NOMO-1 treated with dmso at 0.1 percent for 144 hours (cell line): ENCODE measurements at regions not wholly inside any gene's neighbourhood (a gene's known extent, or its start where the extent isn't known, plus 50 kb on each side); places are given as distances from the start of the nearest gene placed in this dataset.
"Not testable (repeated sequence)": the region's sequence is repeated elsewhere in the genome, so short reads cannot be mapped to it uniquely, and the experiment has no call there.

Experiments
- DNase-seq: peaks from one replicate; lab custom pipeline; 2025; ENCODE audit not compliant: unreplicated experiment; lab: John Stamatoyannopoulos, UW

DNA sequence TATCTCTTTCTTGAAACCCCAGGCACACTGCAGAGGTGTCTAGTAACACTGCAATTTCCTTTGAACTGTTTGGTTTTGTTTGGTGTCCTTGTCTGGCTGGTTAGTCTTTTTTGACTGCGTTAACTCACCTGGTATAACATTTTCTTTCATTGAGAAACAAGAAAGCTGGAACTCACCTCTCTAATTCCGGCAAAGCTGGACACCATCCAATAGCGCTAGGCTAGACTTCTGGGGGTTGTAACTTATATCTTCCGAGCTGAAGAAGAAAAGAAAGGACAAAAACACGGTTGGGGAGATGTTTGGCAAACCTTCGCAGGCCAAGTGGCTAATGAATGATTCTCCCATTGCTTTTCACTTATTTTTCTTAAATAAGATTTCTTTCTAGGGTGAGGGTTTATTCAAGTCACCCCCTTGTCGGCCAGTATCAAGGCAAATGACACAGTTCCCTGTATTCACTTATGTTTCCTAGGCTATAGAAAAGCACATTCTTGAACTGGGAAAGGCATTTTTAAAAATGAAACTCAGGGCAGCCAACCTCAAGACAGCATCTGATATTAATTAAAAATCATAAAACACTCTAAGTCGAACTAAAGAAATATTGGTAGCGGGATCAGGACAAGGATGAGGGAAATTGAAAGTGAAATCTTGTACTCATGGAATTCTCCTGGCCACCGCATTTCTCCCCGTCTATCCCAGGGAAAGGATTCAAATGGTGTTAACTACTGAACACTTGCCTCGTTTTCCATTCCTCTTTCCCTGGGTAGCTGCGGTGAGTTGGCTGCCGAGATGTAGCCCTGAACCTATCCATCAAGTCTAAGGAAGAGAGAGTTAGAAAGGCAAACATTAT lies 95.9 kb upstream of the ZFHX3 start:
- no peak for DNase-seq

DNA sequence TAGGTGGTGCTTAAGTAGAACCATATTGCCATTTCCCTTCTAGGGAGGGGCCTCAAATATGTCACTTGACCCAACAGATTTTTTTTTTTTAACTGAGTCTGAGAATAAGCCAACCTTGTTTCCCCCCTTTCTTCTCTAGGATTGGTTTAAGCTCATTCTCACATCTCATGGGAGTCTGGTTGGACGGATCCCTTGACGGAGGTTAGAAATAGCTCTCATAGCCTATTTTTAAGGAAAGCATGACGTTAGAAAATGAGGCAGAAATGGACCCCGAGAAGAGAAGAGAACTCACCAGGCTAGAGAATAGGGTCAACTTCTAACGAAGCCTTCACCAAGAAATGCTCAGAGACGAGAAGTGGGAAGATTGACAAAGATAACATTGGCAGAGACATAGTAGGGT lies 95.1 kb upstream of the ZFHX3 start:
- no peak for DNase-seq

DNA sequence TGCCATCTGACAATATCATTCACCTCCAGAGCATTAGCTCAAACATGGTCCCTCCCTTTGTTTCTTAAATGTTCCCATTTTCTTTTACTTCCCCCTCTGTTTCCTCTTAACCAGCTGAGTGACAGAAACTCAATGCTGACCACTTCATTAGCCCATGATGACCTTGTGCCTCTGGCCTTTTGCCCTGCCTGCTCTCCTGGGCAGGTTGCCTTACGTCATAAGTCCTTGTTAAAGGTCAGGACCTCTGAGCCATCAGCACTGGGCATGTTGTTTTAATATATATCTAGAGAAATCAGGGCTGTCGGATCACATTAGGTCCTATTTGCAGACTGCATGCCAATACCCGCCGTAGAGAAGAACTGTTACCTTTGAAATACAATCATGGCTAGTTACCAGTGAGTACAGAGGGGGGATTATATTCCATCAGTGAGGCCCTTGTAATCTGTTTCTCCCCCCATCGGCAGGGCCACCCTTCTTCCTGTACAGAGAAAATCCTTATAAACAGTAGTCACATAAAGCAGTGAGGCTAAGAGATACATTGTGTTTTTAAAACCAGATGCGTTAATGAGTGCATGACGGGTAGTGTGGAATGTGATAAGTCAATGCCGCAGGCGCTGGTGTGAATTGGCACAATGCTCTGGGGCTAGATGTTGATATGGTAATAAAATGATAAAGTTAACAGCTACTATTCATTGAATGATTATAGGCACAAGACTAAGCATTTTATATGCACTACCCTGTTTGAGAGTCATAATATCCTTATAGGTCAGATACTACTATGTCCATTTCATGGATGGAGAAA lies 94.3 kb upstream of the ZFHX3 start:
- no peak for DNase-seq

DNA sequence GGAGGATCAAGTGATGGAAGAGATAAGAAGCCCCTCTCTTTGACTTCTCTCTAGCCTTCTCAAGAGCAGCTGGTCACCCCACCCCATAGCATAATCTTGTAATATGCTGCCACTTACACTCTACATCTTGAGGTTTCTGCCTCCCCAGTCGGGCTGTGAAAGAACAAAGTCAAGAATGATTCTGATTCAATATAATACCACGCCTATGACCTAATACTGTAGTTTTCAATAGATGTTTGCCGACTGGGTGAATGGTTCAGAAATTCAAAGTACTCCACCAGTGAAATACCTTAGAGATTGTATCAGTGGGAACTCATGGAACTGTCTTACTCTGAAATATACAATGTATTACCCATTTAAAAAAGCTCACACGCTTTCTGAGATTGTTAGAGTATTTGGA lies 93.0 kb upstream of the ZFHX3 start:
- no peak for DNase-seq

DNA sequence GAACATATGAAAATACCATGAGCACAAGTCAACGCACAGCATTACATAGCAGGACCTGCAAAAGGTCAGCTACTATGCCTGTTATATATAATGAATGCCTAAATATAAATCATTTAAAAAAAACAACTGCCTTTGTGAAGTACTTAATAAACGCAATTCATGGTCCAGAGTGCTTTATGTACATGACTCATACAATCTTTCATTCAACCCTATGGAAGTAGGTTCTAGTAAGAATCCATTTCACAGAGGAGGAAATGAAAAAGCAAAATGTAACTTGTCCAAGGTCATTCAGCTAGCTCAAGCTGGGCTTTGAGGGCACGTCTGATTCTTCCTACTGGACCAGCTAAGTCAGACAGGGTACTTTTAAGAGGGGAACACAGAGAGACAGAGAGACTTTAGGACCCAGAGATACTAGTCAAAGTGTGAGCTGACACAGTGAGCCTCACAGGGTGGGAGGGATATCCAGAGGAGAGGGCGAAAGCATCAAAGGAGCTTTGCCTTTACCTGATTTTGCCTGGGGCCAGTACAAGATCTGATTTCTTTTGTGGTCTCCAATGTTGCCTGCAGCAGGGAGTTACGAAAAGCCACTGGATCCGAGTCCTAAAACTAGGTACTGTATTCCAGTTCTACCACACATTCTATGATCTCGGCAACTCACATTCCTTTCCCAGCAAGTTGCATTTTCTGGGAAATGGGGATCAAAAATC lies 83.4 kb upstream of the ZFHX3 start:
- no peak for DNase-seq

DNA sequence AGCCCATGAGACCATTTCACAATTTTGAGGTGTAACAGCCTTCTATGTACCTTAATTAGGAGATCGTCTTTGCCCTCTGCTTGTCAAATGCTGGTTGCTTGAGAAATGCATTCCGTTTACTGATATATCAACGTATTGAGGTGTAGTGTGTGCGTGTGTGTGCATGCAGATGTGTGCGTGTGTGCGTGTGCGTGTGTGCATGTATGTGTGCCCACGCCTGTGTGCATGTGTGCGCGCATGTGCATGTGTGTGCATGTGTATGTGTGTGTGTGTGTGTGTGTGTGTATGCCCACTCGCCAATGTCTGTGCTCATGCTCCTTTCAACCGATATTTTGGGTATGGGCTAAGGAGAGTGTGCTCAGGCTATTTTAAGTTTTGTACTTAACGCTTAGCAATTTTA lies 81.5 kb upstream of the ZFHX3 start:
- DNase-seq, result no peak

DNA sequence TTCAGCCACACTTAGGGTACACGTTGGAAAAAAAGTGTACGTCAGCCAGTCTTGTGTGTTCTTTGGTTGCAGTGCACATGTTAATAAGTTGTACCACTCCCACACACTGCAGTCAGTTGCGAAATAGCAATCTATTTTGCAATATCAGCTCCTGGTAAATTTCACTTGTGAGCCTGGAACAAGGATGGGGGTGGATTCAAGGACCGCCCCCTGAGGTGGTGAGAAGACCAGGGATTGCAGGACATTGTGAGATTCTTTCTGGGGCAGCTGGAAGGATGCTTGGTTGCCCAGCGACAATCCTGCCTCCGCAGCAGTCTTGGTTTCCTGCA lies 78.6 kb upstream of the ZFHX3 start:
- no peak for DNase-seq

DNA sequence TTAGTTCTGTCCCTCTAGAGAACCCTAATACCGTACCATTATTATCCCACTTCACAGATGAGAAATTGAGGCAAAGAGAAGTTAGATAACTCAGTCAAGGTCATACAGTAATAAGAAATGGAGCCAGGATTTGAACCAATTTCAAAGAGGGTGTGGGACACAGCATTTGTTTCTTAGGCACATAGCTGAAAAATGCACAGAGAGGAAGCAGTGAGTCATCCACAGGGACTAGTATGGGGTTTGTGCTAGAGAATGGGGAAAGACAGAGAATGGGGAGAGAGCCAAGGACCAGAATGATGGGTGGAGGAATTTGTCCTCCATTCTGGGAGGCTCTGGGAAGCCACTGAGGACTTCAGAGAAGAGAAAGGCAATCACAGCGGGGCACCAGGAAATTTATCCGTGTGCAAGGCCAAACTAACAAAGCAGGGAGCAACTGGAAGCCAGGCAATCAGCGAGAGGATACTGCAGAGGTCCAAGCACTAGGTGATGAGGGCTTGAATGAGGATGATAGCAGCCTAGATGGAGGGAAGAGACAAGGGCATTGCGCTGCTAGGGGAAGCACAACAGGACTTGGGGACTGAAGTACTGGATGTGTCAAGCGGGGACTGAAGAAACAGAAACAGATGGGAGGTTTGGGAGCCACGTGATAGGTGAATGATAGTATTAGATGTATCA lies 78.1 kb upstream of the ZFHX3 start:
- DNase-seq, result no peak

DNA sequence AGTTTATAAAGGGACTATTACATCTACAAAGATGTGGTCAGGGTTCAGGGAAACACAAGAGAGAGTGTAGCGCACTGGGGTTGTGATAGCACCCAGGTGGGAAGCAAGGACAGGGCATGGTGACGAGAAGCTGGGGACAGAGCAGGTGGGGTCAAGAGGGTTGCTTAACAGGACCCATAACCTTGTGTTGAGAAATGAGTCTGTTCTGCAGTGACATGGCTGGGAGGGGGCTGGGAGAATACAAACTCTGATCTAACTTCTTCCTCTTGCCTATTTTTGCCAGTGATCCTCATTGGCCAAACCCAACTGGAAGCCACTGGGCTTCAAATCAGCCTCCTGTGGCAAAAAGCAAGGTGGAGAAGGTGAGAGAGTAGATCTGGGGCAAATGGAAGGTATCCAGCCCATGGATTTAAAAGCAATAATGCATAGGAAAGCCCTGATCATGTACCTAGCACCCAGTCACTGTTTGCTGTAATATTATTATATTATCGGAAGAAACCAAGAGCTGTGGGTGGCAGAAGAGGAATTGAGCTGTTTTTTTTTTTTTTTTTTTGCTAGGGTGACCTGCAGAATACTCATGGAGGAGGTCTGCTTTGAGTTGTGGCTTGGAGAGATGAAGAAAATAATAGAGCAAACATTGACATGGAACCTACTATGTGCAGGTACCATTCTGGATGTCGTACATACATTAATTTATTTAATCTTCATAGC lies 76.9 kb upstream of the ZFHX3 start:
- DNase-seq, result no peak

DNA sequence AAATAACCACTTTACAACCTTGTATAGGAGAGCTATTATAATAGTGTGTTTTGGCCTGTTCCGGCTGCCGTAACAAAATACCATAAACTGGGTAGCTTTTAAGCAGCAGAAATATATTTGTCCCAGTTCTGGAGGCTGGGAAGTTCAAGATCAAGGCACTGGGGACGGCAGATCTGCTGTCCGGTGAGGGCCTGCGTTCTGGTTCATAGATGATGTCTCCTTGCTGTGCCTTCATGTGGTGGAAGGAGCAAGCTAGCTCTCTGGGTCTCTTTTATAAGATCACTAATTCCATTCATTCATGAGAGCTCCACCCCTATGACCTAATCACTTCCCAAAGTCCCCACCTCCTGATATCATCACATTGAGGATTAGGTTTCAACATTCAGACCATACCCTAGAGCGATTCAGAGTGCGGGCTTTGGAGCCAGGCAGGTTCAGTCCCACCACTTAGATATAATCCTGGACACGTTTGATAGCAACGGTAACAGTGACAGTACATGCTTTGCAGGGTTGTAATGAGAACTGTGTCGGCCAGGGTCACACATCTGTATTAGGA lies 76.2 kb upstream of the ZFHX3 start:
- no peak for DNase-seq

DNA sequence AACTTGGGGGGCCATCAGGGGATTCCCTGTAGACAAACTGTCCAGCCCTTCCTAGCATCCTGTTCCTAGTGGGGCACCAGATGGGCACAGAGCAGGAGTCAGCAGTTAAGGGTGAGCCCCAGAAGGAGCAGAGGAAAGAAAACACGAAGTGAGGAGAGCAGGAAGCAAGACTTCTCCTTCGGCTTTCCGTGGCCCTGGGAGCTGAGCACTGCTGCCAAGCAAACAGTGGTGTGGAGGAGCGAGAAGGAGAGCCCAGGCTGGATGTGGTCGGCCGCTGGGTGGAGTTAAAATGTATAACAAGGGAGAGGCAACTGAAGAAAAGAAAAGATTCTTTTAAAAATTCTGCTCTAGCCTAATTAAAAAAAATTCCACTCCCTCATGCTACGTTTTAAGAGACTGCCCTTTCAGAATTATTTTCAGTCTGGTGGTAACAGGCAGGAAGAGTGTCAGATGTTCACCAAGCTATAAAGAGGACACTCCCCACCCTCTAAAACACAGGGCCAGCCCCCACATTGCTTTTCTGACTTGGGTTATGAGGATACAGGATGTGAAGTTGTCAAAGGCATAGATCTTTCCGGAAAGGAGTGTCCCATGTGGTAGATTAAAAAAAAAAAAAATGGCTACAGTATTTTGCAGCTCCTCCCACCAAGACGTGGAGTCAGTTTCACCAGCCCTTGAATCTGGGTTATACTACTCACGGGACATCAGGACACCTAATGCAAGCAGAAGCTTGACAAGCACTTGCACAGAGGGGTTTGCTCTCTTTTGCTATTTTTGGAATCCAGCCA lies 74.9 kb upstream of the ZFHX3 start:
- no peak for DNase-seq

DNA sequence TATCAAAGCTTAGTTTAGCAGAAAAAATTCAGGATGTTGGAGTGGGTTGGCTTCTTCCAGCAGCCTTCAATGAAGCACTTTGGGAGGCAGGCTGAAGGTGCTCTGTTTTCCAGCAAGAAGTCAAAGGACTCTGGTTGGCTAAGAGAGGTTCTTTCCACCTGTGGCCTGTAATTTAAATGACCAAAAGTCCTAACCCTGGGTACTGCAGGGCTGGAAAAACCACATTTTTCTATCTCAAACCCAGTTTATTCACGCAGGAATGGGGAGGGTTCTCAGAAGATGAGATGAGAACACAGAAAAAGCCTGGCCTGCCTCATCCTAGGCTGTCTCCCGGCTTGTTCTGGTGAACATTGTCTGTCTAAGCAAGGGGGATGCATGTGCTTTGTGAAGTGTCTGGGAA lies 68.6 kb upstream of the ZFHX3 start:
- DNase-seq, result no peak

DNA sequence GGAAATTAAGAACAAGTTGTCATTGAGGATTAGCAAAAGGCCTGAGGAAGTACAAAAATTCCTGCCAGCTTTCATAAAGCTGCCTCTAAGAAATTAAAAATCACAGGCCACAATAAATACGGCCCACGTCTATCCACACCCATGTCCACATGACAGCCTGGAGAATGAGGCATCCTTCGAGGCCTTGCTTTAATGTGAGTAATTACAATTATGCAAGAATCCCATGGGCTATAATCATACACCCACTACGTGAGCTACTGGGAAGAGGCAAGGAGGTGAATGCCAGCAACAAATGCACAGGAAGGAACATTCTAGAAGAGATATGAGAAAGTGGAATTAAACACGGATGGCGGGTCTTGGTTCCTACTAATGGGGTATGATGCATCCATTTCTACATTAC lies 65.4 kb upstream of the ZFHX3 start:
- DNase-seq, result no peak

DNA sequence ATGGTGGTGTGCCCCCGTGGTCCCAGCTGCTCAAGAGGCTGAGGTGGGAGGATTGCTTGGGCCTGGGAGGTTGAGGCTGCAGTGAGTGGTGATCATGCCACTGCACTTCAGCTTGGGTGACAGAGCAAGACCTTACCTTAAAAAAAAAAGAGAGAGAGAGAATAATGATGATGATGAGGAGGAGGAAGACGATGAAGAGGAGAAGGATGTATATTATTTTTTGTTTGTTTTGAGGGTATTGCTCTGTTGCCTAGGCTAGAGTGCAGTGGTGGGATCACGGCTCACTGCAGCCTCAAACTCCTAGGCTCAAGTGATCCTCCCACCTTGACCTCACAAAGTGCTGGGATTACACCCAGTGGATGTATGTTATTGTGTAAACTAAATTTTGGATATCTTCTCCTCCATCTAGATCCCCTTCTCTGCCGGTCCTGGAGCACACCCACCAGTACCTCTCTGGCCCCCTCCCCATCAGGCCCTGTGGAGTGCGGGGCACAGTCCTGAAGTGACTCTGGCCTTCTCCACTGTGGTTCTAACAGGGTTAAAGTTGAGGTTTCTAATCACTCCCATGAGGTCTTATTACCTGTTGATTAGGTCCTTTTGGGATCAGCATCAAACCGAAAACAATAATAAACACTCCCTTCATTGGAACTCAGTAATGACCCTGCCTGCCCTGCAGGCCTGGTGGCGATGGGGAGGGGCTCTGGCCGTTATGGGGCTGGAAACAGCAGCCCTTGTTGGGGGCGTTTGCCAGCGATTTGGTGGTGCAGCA lies 60.5 kb upstream of the ZFHX3 start:
- no peak for DNase-seq

DNA sequence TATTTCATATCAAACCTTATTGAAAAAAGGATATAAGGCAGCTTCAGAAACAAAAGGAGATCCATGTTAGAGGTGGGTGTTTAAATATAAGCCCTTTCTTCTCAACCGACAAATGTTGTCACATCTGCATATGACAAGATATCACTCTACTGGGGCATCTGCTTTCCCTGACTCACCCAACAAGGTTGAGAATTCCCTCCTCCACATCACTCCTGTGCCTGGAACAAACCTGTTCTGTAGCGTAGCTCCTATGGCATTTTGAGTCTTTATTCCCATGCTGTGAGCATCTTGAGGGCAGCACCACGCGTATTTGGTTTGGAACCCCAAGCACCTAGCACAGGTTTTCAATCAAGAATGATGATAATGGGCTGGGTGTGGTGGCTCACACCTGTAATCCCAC lies 59.4 kb upstream of the ZFHX3 start:
- DNase-seq, result no peak

DNA sequence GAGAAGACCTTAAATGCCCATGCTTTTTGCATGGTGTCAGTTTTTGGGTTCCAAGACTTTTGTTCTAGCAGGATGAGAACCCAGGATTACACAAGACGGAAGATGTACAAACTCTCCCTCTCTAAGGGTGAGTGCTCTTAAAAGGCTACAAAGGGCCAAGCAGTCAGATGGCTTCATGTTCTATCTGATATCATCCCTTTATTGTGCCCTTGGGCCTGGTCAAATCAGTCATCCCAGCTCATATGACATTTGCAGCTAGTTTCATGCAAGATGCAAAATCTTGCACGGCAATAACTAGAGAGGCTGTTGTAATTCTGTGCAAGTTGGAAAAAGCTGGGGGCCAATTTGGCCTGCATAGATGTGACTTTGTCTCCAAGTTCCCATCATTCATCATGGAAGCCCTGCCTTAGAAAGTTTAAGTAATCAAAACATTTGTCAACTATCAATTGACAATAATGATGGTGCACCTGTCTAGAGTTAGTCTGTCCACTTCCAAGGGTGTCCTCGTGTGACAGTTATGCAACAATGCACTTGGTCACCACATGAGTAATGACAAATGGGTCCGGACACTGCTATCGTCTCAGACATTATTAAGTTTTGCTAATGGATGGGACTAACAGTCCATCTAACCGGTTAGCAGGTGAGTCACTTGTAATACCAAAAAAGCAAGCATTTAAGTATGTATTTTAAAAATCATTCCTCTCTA lies 58.6 kb upstream of the ZFHX3 start:
- DNase-seq, result no peak

DNA sequence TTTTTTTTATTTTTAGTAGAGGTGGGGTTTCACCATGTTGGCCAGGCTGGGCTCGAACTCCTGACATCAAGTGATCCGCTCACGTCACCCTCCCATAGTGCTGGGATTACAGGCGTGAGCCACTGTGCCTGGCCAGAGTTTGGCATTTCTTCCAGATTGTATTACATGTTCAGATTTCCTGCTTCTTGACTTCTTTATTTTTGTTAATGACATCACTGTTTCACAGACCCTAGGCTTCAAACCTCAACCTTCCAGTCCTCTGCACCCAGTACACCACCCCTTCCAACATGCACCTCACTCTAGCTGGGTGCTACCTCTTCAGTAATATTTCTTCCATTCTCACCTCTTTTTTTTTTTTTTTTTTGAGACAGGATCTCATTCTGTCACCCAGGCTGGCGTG lies 53.6 kb upstream of the ZFHX3 start:
- DNase-seq, result no peak

DNA sequence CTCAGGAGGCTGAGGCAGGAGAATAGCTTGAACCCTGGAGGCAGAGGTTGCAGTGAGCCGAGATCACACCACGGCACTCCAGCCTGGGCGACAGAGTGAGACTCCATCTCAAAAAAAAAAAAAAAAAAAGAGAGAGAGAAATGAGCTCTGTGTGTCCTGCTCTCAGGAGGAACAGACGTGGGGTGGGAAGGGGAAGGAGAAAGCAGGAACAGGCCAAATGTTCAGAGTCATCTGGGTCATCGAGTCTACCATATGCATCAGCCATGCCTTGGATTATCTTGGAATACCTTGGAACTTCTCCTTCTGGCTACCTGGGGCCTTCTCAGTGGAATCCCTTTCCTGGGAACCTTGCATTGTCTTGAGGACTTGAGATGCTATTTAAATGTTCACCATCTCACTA lies 51.7 kb upstream of the ZFHX3 start:
- DNase-seq, result not testable (repeated sequence)
